Activated T-helper 2 cell treated with anti-CD3 and anti-CD28 coated beads, Interferon-gamma antibody, Interleukin-2, Interleukin-4, amounts not matched to agents 10 μg/mL and 5 μg/mL and 100 μg/mL, durations not matched to agents 14 hours and 24 hours and 36 hours (primary cell): ENCODE measurements at regions not wholly inside any gene's neighbourhood (a gene's known extent, or its start where the extent isn't known, plus 50 kb on each side); places are given as distances from the start of the nearest gene placed in this dataset.

Source experiments
- DNase-seq: peaks from one replicate; pipeline ENCODE4 v3.0.0; 2021; ENCODE audit warnings: low spot score
- H3K27ac Mint-ChIP-seq: one replicate; pipeline ENCODE4 v1.8.0; 2021; ENCODE audit warnings: mixed read lengths
- H3K27me3 Mint-ChIP-seq: one replicate; pipeline ENCODE4 v1.8.0; 2021; ENCODE audit warnings: low read depth, mixed read lengths
- H3K36me3 Mint-ChIP-seq: one replicate; pipeline ENCODE4 v1.8.0; 2021; ENCODE audit warnings: low read depth, mixed read lengths
- H3K4me1 Mint-ChIP-seq: one replicate; pipeline ENCODE4 v1.8.0; 2021; ENCODE audit warnings: low read depth, mixed read lengths
- H3K4me3 Mint-ChIP-seq: one replicate; pipeline ENCODE4 v1.8.0; 2021; ENCODE audit warnings: low read depth, mild to moderate bottlenecking, moderate library complexity, mixed read lengths
- H3K9me3 Mint-ChIP-seq: one replicate; pipeline ENCODE4 v1.8.0; 2021; ENCODE audit warnings: mixed read lengths
- intact Hi-C: fragments of 100-400 bp; cut with micrococcal nuclease; formaldehyde crosslinking; loops from one replicate; pipeline ENCODE4 v1.15.1; 2023

- Mint-ChIP-seq H3K36me3 (no peaks in the 10 kb centered on the region), H3K4me1 (no peaks in the 10 kb centered on the region), H3K27me3 (no peaks in the 10 kb centered on the region), H3K9me3 (no peaks in the 10 kb centered on the region), H3K27ac (no peak overlapping the region), H3K4me3 (no peak overlapping the region)
- no peak for DNase-seq
- intact Hi-C loops = no loop called here
Measured at GRCh38 chr3:94179059-94179458, 116.2 kb downstream of the NSUN3 start.

DNA sequence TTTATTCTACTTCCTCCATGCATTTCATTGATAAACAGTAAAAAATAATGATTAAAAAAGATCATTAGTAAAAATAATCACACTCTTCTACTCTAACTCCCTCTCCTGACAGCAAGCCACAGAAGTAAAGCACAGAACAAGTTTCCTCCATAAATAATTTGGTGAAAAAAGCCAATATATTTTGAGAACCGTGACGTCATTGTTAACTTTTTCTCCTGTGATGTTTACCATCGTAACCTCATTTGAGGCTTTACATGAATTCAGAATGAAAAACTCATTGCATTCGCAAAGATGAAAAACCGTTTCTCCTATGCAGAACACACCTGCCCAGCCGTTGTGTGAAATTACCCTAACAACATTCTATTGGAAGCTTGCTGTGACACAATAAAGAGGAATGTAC is 120.7 kb downstream of the NSUN3 start:
- intact Hi-C loops = no loop called here

DNA sequence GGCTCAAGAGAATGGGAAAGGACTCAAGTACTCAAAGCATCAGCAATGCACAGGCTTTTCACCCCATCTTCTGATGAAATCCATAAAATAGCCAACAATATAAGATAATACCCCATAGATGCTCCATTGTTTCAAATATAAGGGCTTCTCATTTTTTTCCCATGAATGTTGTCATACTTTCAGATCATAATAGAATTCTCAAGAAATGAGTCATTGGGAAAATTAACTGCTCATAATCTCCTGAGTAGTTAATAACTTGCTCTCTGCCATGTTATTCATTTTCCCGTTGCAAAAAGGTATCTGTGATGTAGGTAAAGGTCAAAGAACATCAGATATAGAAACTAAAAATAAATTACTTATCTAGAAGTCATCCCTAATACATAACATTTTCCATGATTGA is 121.9 kb downstream of the NSUN3 start:
- H3K9me3 Mint-ChIP-seq = no peaks in the 10 kb centered on the region
- intact Hi-C loops = no loop called here
- no peaks in the 10 kb centered on the region for H3K27me3 Mint-ChIP-seq
- no peak overlapping the region for H3K4me3 Mint-ChIP-seq
- DNase-seq = no peak
- H3K36me3 Mint-ChIP-seq = no peaks in the 10 kb centered on the region
- no peaks in the 10 kb centered on the region for H3K4me1 Mint-ChIP-seq
- no peak overlapping the region for H3K27ac Mint-ChIP-seq

More for the DNA sequence above, 120.7 kb downstream of the NSUN3 start:
- Mint-ChIP-seq H3K27me3 (no peaks in the 10 kb centered on the region), H3K4me3 (no peak overlapping the region), H3K9me3 (no peaks in the 10 kb centered on the region), H3K36me3 (no peaks in the 10 kb centered on the region), H3K27ac (no peak overlapping the region), H3K4me1 (no peaks in the 10 kb centered on the region)
- no peak for DNase-seq

DNA sequence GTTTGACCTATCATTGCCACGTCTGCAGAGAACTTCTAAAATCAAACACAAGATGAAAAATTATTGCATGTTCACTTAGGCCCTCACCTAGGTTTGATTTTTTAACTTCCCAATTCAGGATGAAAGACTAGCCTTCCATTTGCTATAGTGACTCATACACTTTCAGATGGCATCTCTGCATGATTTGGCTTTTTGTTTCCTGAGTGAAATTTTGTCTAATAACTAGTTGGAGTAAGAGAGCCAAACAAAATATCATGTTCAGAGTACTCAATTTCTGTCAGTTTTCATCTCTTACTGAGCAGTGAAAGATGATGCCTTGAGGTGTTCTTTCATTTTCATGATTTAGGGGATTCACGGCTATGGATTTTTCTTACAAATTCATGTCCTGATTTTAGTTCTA is 122.9 kb downstream of the NSUN3 start:
- no peak for DNase-seq
- Mint-ChIP-seq H3K27me3 (no peaks in the 10 kb centered on the region), H3K4me1 (no peaks in the 10 kb centered on the region), H3K4me3 (no peak overlapping the region), H3K27ac (no peak overlapping the region), H3K9me3 (no peaks in the 10 kb centered on the region), H3K36me3 (no peaks in the 10 kb centered on the region)
- intact Hi-C loops = no loop called here

- Mint-ChIP-seq H3K9me3 (no peaks in the 10 kb centered on the region), H3K27ac (no peak overlapping the region), H3K36me3 (no peaks in the 10 kb centered on the region), H3K4me1 (no peaks in the 10 kb centered on the region), H3K4me3 (no peak overlapping the region), H3K27me3 (no peaks in the 10 kb centered on the region)
- no peak for DNase-seq
- intact Hi-C loops = no loop called here
Measured at GRCh38 chr3:94187697-94188096, 124.8 kb downstream of the NSUN3 start.

GRCh38 chr3:94195381-94195780 is 132.5 kb downstream of the NSUN3 start:
- no peaks in the 10 kb centered on the region for H3K27me3 Mint-ChIP-seq
- no peaks in the 10 kb centered on the region for H3K4me1 Mint-ChIP-seq
- no peaks in the 10 kb centered on the region for H3K36me3 Mint-ChIP-seq
- no peak for DNase-seq
- no peaks in the 10 kb centered on the region for H3K9me3 Mint-ChIP-seq
- no peak overlapping the region for H3K27ac Mint-ChIP-seq
- no peak overlapping the region for H3K4me3 Mint-ChIP-seq
- intact Hi-C loops = no loop called here

DNA sequence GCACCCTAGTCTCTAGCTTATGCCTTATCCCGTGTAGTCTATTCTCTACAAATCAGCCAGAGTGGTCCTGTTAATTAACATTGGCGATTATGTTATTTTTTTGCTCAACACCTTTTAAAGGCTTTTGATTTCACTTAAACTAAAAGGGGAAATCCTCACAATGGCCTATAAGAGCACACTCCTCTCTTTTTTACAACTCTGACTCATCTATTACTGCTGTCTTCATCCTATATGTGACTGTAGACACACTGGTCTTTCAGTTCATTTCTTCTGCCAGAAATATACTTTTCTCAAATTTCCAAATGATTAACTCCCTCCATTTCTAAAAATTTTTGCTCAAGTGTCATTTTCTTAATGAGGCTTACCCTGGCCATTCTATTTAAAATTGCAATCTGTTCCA is 143.4 kb downstream of the NSUN3 start:
- intact Hi-C loops = no loop called here
- no peak overlapping the region for H3K4me3 Mint-ChIP-seq
- no peak overlapping the region for H3K27ac Mint-ChIP-seq
- no peaks in the 10 kb centered on the region for H3K4me1 Mint-ChIP-seq
- no peaks in the 10 kb centered on the region for H3K27me3 Mint-ChIP-seq
- H3K9me3 Mint-ChIP-seq = no peaks in the 10 kb centered on the region
- H3K36me3 Mint-ChIP-seq = no peaks in the 10 kb centered on the region
- DNase-seq = no peak

DNA sequence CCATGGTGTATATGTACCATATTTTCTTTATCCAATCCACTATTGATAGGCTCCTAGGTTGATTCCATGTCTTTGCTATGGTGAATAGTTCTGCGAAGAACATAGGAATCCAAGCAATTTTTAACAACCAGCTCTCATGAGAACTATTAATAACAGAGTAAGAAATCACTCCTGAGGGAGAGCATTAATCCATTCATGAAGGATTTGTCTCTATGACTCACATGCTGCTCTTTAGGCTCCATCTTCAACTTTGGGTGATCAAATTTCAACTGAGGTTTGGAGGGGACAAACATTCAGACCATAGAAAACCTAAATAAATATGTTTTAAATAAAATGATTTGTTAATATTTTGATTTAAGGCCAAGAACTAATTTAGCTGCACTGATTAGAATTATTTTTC is 147.4 kb downstream of the NSUN3 start:
- intact Hi-C loops = no loop called here
- no peaks in the 10 kb centered on the region for H3K4me1 Mint-ChIP-seq
- H3K9me3 Mint-ChIP-seq = no peaks in the 10 kb centered on the region

GRCh38 chr3:94217406-94217805 is 154.5 kb downstream of the NSUN3 start:
- no peak overlapping the region for H3K27ac Mint-ChIP-seq

More for the DNA sequence above, 147.4 kb downstream of the NSUN3 start:
- H3K27ac Mint-ChIP-seq = no peak overlapping the region
- no peaks in the 10 kb centered on the region for H3K36me3 Mint-ChIP-seq
- no peak overlapping the region for H3K4me3 Mint-ChIP-seq
- DNase-seq = no peak
- no peaks in the 10 kb centered on the region for H3K27me3 Mint-ChIP-seq

GRCh38 chr3:94220426-94220825 is 157.6 kb downstream of the NSUN3 start:
- no peaks in the 10 kb centered on the region for H3K4me1 Mint-ChIP-seq
- peaks cover 14% of the 10 kb centered on the region for H3K9me3 Mint-ChIP-seq
- no peak for DNase-seq
- no peak overlapping the region for H3K27ac Mint-ChIP-seq
- H3K4me3 Mint-ChIP-seq = no peak overlapping the region
- intact Hi-C loops = no loop called here
- H3K27me3 Mint-ChIP-seq = no peaks in the 10 kb centered on the region
- no peaks in the 10 kb centered on the region for H3K36me3 Mint-ChIP-seq

More at GRCh38 chr3:94217406-94217805, 154.5 kb downstream of the NSUN3 start:
- no peaks in the 10 kb centered on the region for H3K27me3 Mint-ChIP-seq
- H3K4me1 Mint-ChIP-seq = no peaks in the 10 kb centered on the region
- H3K9me3 Mint-ChIP-seq = peaks cover 7% of the 10 kb centered on the region
- intact Hi-C loops = no loop called here
- H3K36me3 Mint-ChIP-seq = no peaks in the 10 kb centered on the region
- DNase-seq = no peak
- no peak overlapping the region for H3K4me3 Mint-ChIP-seq

DNA sequence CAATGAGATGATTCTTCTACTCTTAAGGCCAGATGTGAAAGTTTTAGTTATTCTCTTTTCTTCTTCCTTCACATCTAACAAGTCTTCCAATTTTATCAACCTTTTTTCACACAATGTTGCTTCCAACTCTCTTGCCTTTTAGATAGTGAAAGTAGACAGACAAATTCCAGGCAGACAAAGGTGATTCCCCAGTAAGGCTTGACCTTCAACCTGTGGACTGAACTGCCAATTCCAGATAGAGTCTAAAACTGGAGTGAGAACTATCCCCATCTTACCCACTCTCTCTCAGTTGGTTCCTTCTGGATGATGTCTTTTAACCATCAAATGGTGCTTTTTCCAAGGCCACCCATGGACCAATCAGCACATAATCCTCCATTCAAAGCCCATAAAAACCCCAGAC is 159.0 kb downstream of the NSUN3 start:
- no peak for DNase-seq
- Mint-ChIP-seq H3K27me3 (no peaks in the 10 kb centered on the region), H3K4me3 (no peak overlapping the region), H3K36me3 (no peaks in the 10 kb centered on the region), H3K9me3 (peaks cover 14% of the 10 kb centered on the region), H3K27ac (no peak overlapping the region), H3K4me1 (no peaks in the 10 kb centered on the region)
- intact Hi-C loops = no loop called here

DNA sequence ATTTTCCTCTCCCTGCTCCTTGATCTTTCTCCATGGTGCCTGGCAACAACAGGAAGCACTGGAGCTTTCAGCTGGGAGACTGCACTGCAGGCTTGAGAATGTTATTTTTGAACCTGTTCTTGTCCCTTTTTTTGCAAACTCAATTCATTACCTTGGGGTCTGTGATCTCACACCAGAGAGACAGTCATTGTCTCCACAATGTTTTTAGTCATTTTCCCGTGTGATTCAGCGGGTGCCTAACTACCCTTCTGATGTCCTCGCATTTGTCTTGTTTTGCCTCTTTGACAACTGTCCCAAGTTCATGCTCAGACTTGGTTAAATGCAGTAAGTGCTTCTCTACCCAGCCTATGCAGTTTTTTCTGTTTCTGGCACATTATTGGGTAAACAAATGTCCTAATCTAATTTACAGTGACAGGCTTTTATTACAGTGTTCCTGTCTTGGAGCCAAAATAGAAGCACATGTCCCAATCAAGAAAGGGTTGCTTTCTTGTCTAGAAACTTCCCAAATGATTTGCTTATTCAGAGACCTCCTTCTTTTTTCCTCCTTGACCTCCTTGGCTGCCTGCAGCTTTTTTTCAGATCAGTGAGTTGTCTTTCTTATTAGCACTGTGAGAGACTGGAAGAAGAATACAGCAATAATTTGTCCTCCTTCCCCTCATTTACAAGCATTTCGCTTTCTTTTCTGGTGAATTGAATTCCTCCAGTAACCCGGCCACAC is 162.4 kb downstream of the NSUN3 start:
- DNase-seq = no peak
- H3K9me3 Mint-ChIP-seq = peaks cover 14% of the 10 kb centered on the region
- H3K27me3 Mint-ChIP-seq = no peaks in the 10 kb centered on the region
- no peaks in the 10 kb centered on the region for H3K36me3 Mint-ChIP-seq
- H3K4me1 Mint-ChIP-seq = no peaks in the 10 kb centered on the region
- H3K4me3 Mint-ChIP-seq = no peak overlapping the region
- intact Hi-C loops = no loop called here
- H3K27ac Mint-ChIP-seq = no peak overlapping the region

- no peak for DNase-seq
- Mint-ChIP-seq H3K27ac (no peak overlapping the region), H3K4me1 (no peaks in the 10 kb centered on the region), H3K27me3 (no peaks in the 10 kb centered on the region), H3K4me3 (no peak overlapping the region), H3K36me3 (no peaks in the 10 kb centered on the region), H3K9me3 (peaks cover 14% of the 10 kb centered on the region)
- intact Hi-C loops = no loop called here
Measured at GRCh38 chr3:94226078-94226477, 163.2 kb downstream of the NSUN3 start.

DNA sequence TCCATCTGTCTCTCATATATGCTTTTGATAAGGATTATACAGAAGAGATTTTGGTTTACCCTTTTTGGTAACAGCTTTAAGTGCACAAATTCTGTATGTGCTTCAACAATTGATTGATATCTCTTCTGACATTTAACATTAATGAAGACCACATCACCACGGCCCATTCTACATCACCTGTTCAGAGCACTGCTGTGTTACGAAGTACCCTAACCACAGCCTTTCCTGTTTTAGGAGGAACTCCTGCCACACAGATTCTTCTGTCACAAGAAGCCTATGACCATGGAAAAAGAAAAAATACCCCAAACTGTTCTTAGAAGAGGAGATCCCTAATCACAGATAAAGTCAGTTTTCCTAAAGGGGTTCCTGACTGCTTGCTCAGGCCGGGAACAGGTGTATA is 170.1 kb downstream of the NSUN3 start:
- H3K4me3 Mint-ChIP-seq = no peak overlapping the region
- H3K4me1 Mint-ChIP-seq = peaks cover 2% of the 10 kb centered on the region
- DNase-seq = no peak
- H3K27ac Mint-ChIP-seq = no peak overlapping the region
- no peaks in the 10 kb centered on the region for H3K9me3 Mint-ChIP-seq
- no peaks in the 10 kb centered on the region for H3K27me3 Mint-ChIP-seq
- no peaks in the 10 kb centered on the region for H3K36me3 Mint-ChIP-seq
- intact Hi-C loops = no loop called here
